Keratinocyte (primary cell): ENCODE measurements at regions not wholly inside any gene's neighbourhood (a gene's known extent, or its start where the extent isn't known, plus 50 kb on each side); places are given as distances from the start of the nearest gene placed in this dataset.

ENCODE experiments used
- DNase-seq: peaks from one replicate; pipeline ENCODE4 v3.0.0-alpha.2; 2011; ENCODE audit warnings: low read depth, missing footprints, low spot score
- FAIRE-seq: peaks from 2 replicates; lab custom pipeline; 2011; peaks lifted over from hg19 to GRCh38; lab: Jason Lieb, UNC
- H2AFZ ChIP-seq: 2 replicates; pipeline ENCODE4 v1.6.0; 2012; ENCODE audit warnings: low read length, control low read depth, inconsistent platforms; ENCODE audit not compliant: control insufficient read depth
- H3K27ac ChIP-seq: 2 replicates; pipeline ENCODE4 v1.5.1; 2011; ENCODE audit warnings: low read length; ENCODE audit not compliant: control insufficient read depth, insufficient read depth
- H3K27me3 ChIP-seq: 3 replicates; pipeline ENCODE4 v1.6.0; 2011; ENCODE audit warnings: low read length; ENCODE audit not compliant: control insufficient read depth, insufficient read depth; ENCODE audit errors: extremely low read depth
- H3K36me3 ChIP-seq, 2 experiments: 2 replicates in 1 of 2; 3 replicates in 1 of 2; pipeline ENCODE4 v1.5.1; 2011; ENCODE audit warnings: low read length in 2 of 2, mild to moderate bottlenecking in 1 of 2; ENCODE audit not compliant: control insufficient read depth in 2 of 2, insufficient read depth in 2 of 2; ENCODE audit errors: extremely low read depth in 1 of 2
- H3K4me1 ChIP-seq: 3 replicates; pipeline ENCODE4 v1.5.1; 2011; ENCODE audit warnings: low read length; ENCODE audit not compliant: control insufficient read depth, insufficient read depth; ENCODE audit errors: extremely low read depth
- H3K4me2 ChIP-seq: 3 replicates; pipeline ENCODE4 v1.6.0; 2011; ENCODE audit warnings: low read depth, low read length; ENCODE audit not compliant: control insufficient read depth, insufficient read depth; ENCODE audit errors: extremely low read depth
- H3K4me3 ChIP-seq, 3 experiments: fragments of 200-600 bp in 1 of 3; sonication (generic) in 1 of 3; 2 replicates in 2 of 3; 3 replicates in 1 of 3; pipeline ENCODE4 v1.5.1; 2011 to 2016; ENCODE audit warnings: low read length in 3 of 3, mild to moderate bottlenecking in 3 of 3, control low read depth in 2 of 3, inconsistent platforms in 1 of 3, low read depth in 1 of 3, mixed read lengths in 1 of 3, mixed run types in 1 of 3, moderate library complexity in 1 of 3; ENCODE audit not compliant: control insufficient read depth in 2 of 3, insufficient read depth in 2 of 3; ENCODE audit errors: extremely low read depth in 1 of 3
- H3K79me2 ChIP-seq: 2 replicates; pipeline ENCODE4 v1.6.0; 2012; ENCODE audit warnings: low read length; ENCODE audit not compliant: control insufficient read depth, insufficient read depth
- H3K9ac ChIP-seq: 3 replicates; pipeline ENCODE4 v1.6.0; 2011; ENCODE audit warnings: low read length; ENCODE audit not compliant: control insufficient read depth, insufficient read depth; ENCODE audit errors: extremely low read depth
- H3K9me1 ChIP-seq: 3 replicates; pipeline ENCODE4 v1.6.0; 2011; ENCODE audit warnings: low read length; ENCODE audit not compliant: control insufficient read depth, insufficient read depth; ENCODE audit errors: extremely low read depth
- H3K9me3 ChIP-seq: 2 replicates; pipeline ENCODE4 v1.5.1; 2012; ENCODE audit warnings: low read depth, low read length; ENCODE audit not compliant: control insufficient read depth
- H4K20me1 ChIP-seq: 3 replicates; pipeline ENCODE4 v1.6.0; 2011; ENCODE audit warnings: low read length; ENCODE audit not compliant: control insufficient read depth, insufficient read depth; ENCODE audit errors: extremely low read depth
- EZH2 ChIP-seq: IDR thresholded peaks from one replicate; pipeline ENCODE4 v1.6.1; 2012; ENCODE audit warnings: inconsistent platforms, mild to moderate bottlenecking, low read length, moderate library complexity
- dilution Hi-C: fragments of 300-500 bp; cut with MboI; formaldehyde crosslinking; loops from one replicate; pipeline ENCODE4 v1.7.0; 2020; ENCODE audit warnings: low sequenced_read_pairs; ENCODE audit not compliant: extremely low pct_ligation_motif_present
- TF ChIP-seq, protein P1 (sequence below), 3 experiments: IDR thresholded peaks in 1 of 3; conservative IDR thresholded peaks in 1 of 3; optimal IDR thresholded peaks in 1 of 3; 2 replicates in 2 of 3; 3 replicates in 1 of 3; pipeline versions ENCODE3 to v1.5.1; 2011; ENCODE audit warnings: low read length in 3 of 3, mild to moderate bottlenecking in 3 of 3, moderate library complexity in 2 of 3, control low read depth in 1 of 3, inconsistent platforms in 1 of 3; ENCODE audit not compliant: insufficient read depth in 2 of 3; ENCODE audit errors: extremely low read depth in 1 of 3

DNA sequence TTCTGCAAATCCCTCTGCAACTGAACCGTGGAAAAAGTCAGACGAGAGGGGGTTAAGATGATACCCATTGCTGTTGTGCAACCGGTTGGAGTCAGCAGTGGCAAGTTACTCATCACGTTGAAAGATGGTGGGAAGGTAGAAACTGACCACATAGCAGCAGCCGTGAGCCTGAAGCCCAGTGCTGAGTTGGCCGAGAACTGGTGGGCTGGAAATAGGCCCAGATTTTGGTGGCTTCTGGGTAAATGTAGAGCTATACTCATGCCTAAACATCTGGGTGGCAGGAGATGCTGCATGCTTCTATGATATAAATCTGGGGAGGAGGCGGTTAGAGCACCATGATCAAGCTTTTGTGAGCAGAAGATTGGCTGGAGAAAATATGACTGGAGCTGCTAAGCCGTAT, 78.6 kb downstream of the ARL5B start:
- Histone ChIP-seq H3K79me2 (no peaks in the 10 kb centered on the region), H3K9me3 (no peaks in the 10 kb centered on the region), H3K27ac (no peak overlapping the region), H3K4me1 (no peaks in the 10 kb centered on the region), H3K4me3 (no peak overlapping the region), H3K9ac (no peak overlapping the region), H3K36me3 (no peaks in the 10 kb centered on the region), H3K27me3 (no peaks in the 10 kb centered on the region), H4K20me1 (no peaks in the 10 kb centered on the region), H3K4me2 (no peak overlapping the region), H2AFZ (no peak overlapping the region), H3K9me1 (no peaks in the 10 kb centered on the region)
- no peak for TF ChIP-seq EZH2
- TF ChIP-seq, protein P1, sequence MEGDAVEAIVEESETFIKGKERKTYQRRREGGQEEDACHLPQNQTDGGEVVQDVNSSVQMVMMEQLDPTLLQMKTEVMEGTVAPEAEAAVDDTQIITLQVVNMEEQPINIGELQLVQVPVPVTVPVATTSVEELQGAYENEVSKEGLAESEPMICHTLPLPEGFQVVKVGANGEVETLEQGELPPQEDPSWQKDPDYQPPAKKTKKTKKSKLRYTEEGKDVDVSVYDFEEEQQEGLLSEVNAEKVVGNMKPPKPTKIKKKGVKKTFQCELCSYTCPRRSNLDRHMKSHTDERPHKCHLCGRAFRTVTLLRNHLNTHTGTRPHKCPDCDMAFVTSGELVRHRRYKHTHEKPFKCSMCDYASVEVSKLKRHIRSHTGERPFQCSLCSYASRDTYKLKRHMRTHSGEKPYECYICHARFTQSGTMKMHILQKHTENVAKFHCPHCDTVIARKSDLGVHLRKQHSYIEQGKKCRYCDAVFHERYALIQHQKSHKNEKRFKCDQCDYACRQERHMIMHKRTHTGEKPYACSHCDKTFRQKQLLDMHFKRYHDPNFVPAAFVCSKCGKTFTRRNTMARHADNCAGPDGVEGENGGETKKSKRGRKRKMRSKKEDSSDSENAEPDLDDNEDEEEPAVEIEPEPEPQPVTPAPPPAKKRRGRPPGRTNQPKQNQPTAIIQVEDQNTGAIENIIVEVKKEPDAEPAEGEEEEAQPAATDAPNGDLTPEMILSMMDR (optimal IDR thresholded peaks at IDR 0.05 in 1 of 3, IDR thresholded peaks at IDR 0.05 in 1 of 3, conservative IDR thresholded peaks at IDR 0.05 in 1 of 3; ENCODE audit: extremely low read depth in 1 of 3, insufficient read depth in 2 of 3, low read length in 3 of 3), result no peak
- FAIRE-seq (no peak), DNase-seq (no peak)
- dilution Hi-C loops, result no loop called here

DNA sequence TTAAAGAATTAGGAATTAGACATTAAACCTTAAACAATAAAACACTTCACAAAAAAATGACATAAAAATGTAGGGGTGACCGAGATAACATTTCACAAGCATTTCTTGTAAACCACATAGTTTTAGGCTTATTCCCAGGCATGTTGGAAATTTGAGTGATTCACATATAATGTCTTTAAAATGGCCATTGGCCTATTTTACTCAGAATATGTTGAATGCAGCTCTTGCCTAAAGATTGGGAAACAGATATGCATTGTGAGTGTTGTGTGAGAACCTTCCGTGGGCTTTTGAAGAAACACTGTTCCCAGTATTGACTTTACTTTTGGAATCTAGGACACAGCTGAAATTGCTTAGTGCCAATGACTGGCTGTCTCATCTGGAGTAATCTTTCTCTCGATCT, 79.6 kb downstream of the ARL5B start:
- TF ChIP-seq, protein P1 (optimal IDR thresholded peaks at IDR 0.05 in 1 of 3, IDR thresholded peaks at IDR 0.05 in 1 of 3, conservative IDR thresholded peaks at IDR 0.05 in 1 of 3; ENCODE audit: extremely low read depth in 1 of 3, insufficient read depth in 2 of 3, low read length in 3 of 3), result no peak
- no peaks in the 10 kb centered on the region for H3K79me2 ChIP-seq
- H3K4me1 ChIP-seq, result no peaks in the 10 kb centered on the region
- H3K4me2 ChIP-seq, result no peak overlapping the region
- H3K36me3 ChIP-seq, result no peaks in the 10 kb centered on the region
- no peaks in the 10 kb centered on the region for H3K27me3 ChIP-seq
- FAIRE-seq (no peak), DNase-seq (no peak)
- no peaks in the 10 kb centered on the region for H4K20me1 ChIP-seq
- H3K9me3 ChIP-seq, result no peaks in the 10 kb centered on the region
- dilution Hi-C loops, result no loop called here
- H3K9me1 ChIP-seq, result no peaks in the 10 kb centered on the region
- H2AFZ ChIP-seq, result no peak overlapping the region
- H3K9ac ChIP-seq, result no peak overlapping the region
- no peak overlapping the region for H3K4me3 ChIP-seq
- H3K27ac ChIP-seq, result no peak overlapping the region
